Skin epidermis (tissue), 12 donors: ENCODE measurements at regions not wholly inside any gene's neighbourhood (a gene's known extent, or its start where the extent isn't known, plus 50 kb on each side); places are given as distances from the start of the nearest gene placed in this dataset.
"Not testable (repeated sequence)": the region's sequence is repeated elsewhere in the genome, so short reads cannot be mapped to it uniquely, and the experiment has no call there.

Source experiments
- H3K27ac ChIP-seq, 21 experiments: fragments of 200-600 bp; sonication (generic) in 11 of 21; one replicate each; pipeline ENCODE4 v1.5.0; 2020; ENCODE audit warnings: mild to moderate bottlenecking in 3 of 21, inconsistent platforms in 2 of 21, moderate library complexity in 2 of 21
- H3K4me3 ChIP-seq, 7 experiments: fragments of 200-600 bp; sonication (generic) in 2 of 7; one replicate each; pipeline ENCODE4 v1.5.0; 2020; ENCODE audit warnings: inconsistent platforms in 2 of 7, mild to moderate bottlenecking in 2 of 7, moderate library complexity in 1 of 7

DNA sequence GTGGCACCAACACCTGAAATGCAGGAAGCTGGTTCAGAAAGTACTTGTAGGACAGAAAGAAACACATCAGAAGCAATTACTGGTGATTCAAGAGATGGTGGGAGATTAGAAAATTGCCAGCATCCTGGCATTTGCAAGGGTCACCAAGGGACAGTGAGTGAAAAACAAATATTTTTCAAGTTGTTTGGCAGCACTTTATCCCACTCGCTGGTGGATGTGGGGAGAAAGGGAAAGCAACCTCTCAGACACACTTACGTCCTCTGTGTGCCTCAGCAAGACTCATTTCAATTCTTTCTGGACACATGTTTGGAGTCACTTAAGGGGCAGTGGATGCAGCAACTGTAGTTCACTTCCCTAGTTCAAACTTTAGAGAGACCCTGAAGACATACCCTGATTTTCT is 440.4 kb upstream of the GHITM start:
- Histone ChIP-seq H3K4me3 (no peak overlapping the region), H3K27ac (no peak overlapping the region)

DNA sequence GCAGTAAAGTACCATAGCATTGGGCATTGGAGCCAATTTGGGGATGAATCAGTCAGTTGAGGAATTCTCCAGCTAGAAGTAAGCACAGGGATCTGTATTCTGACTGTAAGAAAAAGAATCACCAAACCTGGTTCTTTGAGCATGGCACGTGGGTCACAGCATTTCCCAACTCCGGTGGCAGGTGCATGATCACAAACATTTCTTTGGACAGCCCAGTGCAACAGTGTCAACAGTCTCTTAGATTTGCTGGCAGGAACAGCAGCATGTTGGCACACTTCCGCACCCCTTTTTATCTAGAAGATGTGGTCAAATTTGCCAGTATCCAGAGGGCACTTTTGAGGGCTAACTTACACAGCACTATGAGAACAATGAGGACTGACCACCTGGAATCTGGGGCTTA is 437.5 kb upstream of the GHITM start:
- no peak overlapping the region for H3K4me3 ChIP-seq

DNA sequence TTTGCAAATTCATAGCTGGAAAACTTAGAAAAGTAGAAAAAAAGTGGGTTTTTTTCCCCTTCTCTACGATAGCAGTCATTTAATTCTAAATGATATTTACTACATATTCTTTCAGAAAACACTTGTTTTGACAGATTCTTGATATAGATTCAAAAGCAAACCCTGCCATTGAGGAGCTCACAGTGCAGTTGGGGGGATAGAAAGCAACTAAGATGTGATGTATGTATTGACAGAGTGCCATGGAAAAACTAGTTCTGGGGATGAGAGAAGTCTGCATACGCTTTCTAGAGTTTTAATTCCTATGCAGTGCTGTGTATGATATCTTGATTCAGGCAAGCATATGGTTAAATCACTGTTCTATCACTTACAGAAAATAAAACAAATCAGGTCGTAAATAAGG is 436.6 kb upstream of the GHITM start:
- no peak overlapping the region for H3K4me3 ChIP-seq

More for the DNA sequence above, 437.5 kb upstream of the GHITM start:
- no peak overlapping the region for H3K27ac ChIP-seq

DNA sequence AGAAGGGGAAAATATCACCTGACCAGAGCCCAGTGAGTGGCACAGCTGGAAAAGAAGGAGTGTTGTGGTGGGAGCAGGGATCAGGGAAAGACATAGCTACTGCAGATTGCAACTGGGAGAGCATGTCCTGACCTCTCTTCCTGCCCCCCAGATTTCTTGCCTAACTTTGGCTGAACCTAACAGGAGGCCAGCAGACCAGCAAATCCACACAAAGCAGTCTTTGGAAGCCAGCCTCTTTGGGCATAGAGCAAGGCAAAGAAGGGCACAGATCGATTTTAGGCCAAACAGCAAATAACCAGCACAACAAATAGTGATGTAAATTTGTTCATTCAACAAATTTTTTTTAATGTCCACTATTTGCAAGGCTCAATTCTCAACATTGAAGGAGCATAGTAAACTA is 433.2 kb upstream of the GHITM start:
- no peak overlapping the region for H3K4me3 ChIP-seq
- H3K27ac ChIP-seq, result no peak overlapping the region

More for the DNA sequence above, 436.6 kb upstream of the GHITM start:
- H3K27ac ChIP-seq, result no peak overlapping the region

DNA sequence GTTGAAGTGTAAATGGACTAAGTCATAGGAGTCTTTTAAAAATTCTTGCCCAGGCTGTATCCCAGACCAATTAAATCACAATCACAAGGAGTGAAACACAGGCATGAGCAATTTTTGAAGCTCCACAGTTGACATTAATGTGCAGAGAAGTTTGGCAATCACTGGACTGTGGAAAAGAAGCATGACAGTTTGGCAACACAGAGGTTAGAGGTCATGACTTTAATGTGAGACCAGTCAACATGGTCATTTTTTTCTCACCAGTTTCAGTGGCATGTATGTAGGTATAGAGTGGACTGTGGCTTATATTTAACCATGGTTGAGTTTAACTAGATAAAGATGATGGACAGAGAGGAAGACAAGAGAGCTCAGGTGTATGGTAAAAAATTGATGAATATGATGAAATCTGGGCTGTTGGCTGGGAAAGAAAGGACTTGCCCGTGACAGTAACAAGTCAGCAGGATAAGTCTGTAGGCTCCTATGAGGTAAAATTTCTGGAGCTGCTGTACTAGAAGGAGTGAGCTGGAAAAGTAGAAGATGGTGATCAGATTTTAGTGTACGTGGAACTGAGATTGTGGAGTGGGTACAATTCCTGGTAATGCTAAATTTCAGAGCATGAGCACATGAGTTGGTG is 432.2 kb upstream of the GHITM start:
- Histone ChIP-seq H3K4me3 (no peak overlapping the region), H3K27ac (no peak overlapping the region)

DNA sequence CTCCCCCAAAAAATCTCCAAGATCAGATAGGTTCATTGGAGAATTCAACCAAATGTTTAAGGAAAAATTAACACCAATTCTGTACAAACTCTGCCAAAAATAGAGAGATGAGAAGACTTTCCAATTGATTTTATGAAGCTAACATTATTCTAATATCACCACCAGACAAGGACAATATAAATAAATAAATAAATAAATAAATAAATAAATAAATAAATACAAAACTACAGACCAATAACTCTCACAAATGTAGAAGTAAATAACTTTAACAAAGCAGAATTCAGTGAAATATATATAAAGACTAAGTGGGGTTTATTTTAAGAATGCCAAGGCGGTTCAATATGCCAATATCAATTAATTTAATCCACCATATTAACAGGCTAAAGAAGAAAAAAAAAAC is 425.9 kb upstream of the GHITM start:
- Histone ChIP-seq H3K27ac (no peak overlapping the region), H3K4me3 (no peak overlapping the region)

DNA sequence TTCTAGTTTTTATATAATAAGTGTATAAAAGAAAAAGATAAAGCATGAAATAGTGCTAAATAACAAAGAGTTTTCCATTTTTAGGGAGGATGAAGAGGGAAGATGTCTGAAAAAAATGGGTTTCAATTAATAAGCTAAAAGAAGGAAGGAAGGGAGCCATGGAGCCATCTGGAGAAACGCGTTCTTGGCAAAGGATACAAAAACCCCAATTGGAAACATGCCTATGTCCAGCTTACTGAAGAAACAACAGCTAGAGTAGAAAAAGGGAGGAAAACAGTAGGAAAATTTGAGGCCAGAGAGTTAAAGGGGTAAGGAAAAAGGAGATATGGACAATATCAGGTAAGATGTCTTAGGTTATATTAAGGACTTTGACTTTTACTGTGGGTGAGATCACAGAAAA is 416.2 kb upstream of the GHITM start:
- Histone ChIP-seq H3K4me3 (no peak overlapping the region), H3K27ac (no peak overlapping the region)

DNA sequence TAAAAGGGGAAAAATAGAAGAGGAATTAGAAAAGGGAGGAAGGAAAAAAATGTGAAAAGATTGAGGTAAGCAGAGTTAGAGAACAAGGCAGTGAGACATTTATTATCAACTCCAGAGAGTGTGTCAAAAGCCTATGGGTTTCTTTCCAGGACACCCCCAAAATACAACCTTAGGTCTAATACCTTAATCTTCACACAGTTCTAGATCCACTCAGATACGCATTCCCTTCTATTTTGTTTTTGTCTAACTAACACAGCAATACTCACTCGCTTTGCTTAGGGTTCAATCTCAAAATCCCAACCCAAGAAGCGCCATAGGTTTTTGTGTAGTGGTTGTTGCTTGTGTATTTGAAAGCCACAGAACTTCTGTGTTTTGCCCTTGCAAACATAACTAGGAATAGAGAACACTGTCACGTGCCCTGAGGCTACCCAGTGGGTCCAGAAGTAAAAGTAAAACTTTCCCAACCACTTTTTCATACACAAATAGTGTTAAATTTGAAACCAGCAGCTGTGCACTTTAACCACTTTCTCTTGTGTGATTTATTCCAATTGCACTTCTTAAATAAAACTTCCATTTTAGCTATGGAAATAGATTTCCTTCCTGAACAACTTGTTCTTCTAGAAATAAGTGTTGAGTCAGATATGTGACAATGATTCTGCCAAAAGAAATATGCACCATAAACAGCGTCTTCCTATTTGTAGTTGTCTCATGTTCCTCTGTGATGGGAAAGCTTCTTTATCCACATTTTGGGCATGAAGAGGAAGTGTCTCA is 414.7 kb upstream of the GHITM start:
- H3K27ac ChIP-seq, result no peak overlapping the region
- no peak overlapping the region for H3K4me3 ChIP-seq

DNA sequence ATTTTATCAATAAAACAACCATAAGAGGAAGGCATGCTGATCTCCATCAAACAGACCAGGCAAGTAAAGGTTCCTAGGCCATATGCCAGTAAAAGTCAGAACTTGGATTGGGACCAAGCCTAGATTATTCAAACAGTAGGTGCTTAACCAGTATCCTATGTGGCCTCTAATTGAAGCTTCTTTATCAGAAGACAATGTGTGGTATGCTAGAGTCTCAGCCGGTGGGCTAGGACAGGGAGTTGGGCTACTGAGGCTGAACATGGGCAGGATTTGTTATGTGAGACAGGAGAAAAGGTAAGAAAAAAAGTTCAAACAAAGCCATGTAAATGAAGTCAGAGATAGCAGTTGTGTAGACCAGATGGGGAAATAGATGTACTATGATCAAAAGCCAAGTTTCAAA is 413.7 kb upstream of the GHITM start:
- H3K27ac ChIP-seq, result no peak overlapping the region
- no peak overlapping the region for H3K4me3 ChIP-seq

DNA sequence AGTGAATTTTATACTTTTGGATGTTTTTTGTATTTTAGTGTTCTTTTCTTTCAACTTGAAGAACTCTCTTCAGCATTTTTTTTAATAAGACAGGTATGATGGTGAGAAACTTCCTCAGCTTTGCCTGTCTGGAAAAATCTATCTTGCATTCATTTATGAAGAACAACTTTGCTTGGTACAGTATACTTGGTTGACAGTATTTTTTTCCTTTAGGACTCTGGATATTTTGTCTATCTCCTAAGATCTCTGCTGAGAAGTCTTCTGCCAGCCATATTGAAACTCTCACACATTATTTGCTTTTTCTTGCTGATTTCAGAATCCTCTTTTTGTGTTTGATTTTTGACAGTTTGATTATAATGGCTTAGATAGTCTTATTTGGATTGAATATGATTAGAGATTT is 405.0 kb upstream of the GHITM start:
- Histone ChIP-seq H3K4me3 (no peak overlapping the region), H3K27ac (no peak overlapping the region)

DNA sequence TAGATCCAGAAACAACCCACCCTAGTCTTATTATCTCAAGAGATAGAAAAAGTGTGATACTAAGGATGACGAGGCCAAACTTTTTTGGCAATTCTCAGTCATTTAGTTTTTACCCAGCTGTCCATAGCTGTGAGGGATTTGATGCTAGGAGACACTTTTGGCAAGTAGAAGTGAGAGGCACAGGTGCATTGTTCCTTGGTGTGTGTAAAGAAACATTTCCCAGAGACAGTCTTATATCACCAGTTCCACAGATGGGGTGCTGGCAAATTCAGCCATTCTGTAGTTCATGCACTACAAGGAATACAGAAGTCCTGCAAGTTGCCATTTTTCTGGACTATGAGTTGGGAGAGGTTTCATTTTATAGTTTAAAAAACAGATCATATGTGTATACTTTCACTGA is 403.3 kb upstream of the GHITM start:
- Histone ChIP-seq H3K27ac (no peak overlapping the region), H3K4me3 (no peak overlapping the region)

DNA sequence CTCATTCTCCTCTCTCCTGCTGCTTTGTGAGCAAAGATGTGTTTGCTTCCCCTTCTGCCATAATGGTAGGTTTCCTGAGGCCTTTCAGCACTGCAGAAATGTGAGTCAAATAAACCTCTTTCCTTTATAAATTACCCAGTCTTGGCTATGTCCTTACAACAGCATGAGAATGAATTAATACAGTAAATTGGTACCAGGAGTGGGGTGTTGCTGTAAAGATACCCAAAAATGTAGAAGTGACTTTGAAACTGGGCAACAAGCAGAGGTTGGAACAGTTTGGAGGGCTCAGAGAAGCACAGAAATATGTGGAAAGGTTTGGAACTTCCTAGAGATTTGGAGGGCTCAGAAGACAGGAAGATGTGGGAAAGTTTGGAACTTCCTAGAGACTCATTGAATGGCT is 388.7 kb upstream of the GHITM start:
- H3K4me3 ChIP-seq, result no peak overlapping the region
- H3K27ac ChIP-seq, result no peak overlapping the region

DNA sequence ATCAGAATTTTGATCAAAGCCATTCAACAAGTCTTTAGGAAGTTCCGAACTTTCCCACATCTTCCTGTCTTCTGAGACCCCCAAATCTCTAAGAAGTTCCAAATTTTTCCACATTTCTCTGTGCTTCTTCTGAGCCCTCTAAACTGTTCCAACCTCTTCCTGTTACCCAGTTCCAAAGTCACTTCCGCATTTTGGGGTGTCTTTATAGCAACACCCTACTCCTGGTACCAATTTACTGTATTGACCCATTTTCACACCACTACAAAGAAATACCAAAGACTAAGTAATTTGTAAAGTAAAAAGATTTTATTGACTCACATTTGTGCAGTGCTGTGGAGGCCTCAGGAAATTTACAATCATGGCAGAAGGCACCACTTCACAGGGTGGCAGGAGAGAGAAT is 385.8 kb upstream of the GHITM start:
- no peak overlapping the region for H3K27ac ChIP-seq
- no peak overlapping the region for H3K4me3 ChIP-seq

DNA sequence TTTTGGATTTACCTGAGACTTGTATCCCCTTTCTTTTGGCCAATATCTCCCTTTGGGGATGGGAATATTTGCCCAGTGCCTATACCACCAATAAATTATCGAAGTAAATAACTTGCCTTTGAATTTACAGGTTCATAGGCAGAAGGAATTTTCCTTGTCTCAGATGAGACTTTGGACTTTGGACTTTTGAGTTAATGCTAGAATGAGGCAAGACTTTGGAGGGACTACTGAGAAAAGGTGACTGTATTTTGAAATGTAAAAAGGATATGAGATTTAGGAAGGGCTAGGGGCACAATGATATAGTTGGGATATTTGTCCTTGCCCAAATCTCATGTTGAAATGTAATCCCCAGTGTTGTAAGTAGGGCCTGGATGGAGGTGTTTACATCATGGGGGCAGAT is 384.5 kb upstream of the GHITM start:
- Histone ChIP-seq H3K4me3 (no peak overlapping the region), H3K27ac (no peak overlapping the region)

DNA sequence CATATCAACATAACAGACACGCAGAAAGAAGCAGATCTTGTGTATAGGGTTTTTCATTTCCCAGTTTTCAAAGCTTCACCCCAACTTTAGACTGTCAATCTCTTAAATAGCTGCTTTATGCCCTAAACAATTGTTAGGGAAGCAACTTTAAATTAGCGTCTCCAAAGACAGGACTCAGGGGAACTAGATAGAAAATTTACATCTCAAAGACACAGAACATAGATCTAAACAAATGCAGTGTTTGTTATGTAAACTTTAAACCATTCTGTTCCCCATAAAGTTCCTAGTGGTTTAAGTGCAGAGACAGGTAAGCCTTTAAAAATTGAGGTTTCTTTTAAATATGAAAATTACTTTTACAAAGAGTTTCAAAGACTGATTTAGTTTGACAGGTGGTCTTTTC is 379.2 kb upstream of the GHITM start:
- Histone ChIP-seq H3K4me3 (no peak overlapping the region), H3K27ac (no peak overlapping the region)

DNA sequence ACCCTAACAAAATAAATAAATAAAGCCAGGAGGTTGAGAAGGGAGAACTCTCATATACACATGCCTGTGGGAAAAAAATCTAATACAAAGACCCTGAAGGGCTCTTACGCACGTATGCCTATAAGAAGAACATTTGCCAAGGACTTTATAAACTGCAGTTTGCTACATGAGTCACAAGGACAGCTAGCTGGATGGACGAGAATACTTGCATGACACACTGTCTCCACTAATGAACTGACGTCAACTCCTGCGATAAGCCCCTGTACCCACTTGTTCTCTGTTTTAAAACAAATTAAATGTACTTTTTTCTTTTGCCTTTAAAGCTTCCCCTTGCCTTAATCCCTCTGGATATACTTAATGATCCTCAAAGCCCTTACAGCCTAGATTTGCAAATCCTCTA is 374.6 kb upstream of the GHITM start:
- no peak overlapping the region for H3K27ac ChIP-seq
- H3K4me3 ChIP-seq, result no peak overlapping the region

DNA sequence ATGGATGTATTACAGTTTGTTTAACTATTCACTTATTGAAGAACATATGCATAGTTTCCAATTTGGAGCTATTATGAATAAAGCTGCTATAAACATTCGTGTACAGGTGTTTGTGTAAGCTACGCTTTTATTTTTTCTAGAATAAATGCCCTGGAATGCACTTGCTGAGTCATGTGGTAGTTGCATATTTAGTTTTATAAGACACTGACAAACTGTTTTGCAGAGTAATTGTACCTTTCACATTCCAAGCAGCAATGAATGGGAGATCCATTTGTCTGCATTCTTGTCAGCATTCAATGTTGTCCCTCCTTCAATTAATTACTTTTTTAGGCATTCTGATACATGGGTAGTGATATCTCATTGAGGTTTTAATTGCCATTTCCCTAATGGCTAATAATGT is 373.6 kb upstream of the GHITM start:
- no peak overlapping the region for H3K4me3 ChIP-seq
- no peak overlapping the region for H3K27ac ChIP-seq

DNA sequence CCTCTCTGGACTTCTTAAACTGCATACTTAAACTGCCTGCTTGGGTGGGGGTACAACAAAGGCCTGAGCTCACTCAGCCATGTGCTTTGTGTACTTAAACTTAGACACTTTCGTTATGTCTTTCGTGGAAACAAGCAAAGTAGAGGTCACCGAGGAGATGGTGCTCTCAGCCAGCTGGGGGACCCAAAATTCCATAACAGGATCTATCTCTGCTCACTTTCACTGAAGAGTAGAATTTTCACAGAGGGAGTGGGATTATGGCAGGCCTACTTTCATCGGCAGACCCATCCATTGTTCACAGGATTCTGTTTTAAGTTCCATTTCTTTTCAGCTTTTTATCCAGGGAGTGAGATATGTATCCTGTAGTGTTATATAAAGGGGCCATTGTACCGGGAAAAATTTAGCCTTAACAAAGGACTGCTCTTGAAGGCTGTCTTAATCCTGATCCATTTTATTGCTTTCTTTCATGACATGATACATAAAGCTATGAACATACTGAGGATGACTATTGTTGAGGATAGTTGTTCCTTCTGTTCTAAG is 370.0 kb upstream of the GHITM start:
- no peak overlapping the region for H3K27ac ChIP-seq
- no peak overlapping the region for H3K4me3 ChIP-seq

DNA sequence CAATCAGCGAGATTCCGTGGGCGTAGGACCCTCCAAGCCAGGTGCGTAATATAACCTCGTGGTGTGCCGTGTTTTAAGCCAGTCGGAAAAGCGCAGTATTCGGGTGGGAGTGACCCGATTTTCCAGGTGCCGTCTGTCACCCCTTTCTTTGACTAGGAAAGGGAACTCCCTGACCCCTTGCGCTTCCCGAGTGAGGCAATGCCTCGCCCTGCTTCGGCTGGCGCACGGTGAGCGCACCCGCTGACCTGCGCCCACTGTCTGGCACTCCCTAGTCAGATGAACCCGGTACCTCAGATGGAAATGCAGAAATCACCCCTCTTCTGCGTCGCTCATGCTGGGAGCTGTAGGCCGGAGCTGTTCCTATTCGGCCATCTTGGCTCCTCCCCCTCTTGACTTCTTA is 352.6 kb upstream of the GHITM start:
- not testable (repeated sequence) for H3K27ac ChIP-seq

DNA sequence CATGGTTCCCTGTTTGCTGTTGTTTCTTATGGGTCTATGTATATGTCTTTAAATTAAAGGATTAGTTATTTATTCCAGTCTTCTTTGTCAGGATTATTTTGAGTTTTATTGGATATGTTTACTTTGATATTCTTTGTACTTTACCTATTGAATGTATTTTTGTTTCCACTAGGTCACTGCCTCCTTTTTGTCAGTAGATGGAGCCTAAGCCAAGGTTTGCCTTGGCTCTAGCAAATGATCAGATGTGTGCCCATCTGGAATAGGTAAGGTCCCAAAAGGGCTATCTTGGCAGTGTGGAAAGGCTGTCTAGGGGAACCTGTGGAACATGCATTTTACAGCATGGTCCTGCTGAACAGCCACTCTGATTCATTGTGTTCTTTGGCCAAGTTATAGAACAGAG is 337.3 kb upstream of the GHITM start:
- Histone ChIP-seq H3K27ac (no peak overlapping the region), H3K4me3 (no peak overlapping the region)

More for the DNA sequence above, 352.6 kb upstream of the GHITM start:
- not testable (repeated sequence) for H3K4me3 ChIP-seq

DNA sequence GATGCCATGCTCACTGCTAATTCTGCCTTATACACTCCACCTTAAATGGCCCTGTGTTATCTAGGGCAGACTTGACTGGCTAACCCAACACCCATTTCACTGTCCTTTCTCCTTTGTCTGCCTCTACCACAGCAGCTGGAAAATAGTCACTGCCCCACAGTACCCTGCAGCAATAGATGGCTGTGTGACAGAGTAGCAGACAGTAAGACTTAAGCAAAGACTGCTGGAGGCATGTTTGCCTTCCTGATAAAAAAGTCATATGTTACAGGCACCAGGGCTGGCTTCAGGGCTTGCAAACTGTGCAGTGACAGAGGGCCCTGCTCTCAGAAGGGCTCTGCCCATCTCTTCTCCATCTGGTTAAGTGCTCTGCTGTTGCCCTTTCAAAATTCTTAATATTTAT is 332.6 kb upstream of the GHITM start:
- Histone ChIP-seq H3K27ac (no peak overlapping the region), H3K4me3 (no peak overlapping the region)

DNA sequence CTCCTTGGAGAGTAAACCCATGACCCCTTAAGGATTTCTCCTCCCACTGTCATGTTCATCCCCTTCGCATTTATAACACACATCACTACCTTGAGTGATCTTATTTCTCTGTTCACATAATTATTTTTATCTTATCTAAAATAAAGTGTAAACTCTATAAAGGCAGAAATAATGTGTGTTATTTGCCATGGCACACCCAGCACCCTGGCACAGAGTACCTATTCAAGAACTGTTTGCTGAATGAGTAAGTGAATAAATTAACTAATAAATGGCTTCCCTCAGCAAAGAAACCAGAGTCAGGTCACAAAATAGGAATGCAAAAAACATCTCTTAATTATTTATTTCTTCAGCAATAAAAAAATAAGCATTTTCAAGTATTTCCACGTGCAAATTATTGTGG is 330.3 kb upstream of the GHITM start:
- no peak overlapping the region for H3K27ac ChIP-seq
- H3K4me3 ChIP-seq, result no peak overlapping the region
